Left ventricle myocardium superior (tissue), 1 donor: ENCODE measurements at regions not wholly inside any gene's neighbourhood (a gene's known extent, or its start where the extent isn't known, plus 50 kb on each side); places are given as distances from the start of the nearest gene placed in this dataset.

Source experiments
- ATAC-seq: fragments of 200-7000 bp; cut with Tn5 transposase; one replicate; pipeline ENCODE4 v1.9.1; 2020; ENCODE audit warnings: mild to moderate bottlenecking, moderate library complexity
- DNase-seq: peaks from one replicate; pipeline ENCODE4 v3.0.0-alpha.2; 2020
- intact Hi-C: fragments of 100-400 bp; cut with micrococcal nuclease; formaldehyde crosslinking; loops from one replicate; pipeline ENCODE4 v1.11.0; 2022
- donor health status: DM: no; HTN: yes; CAD: no; lungs with severe emphysema.

- DNase-seq (no peak), ATAC-seq (no peak)
- intact Hi-C loops = no loop called here
Observed at GRCh38 chr4:114156371-114156770, 176.9 kb upstream of the ARSJ start.

- no peak for ATAC-seq
- no peak for DNase-seq
- intact Hi-C loops = no loop called here
Observed at GRCh38 chr4:114161809-114162208, 182.4 kb upstream of the ARSJ start.

- intact Hi-C loops = no loop called here
- DNase-seq = no peak
- no peak for ATAC-seq
Observed at GRCh38 chr4:114163051-114163450, 183.6 kb upstream of the ARSJ start.

GRCh38 chr4:114173968-114174367 is 194.5 kb upstream of the ARSJ start:
- ATAC-seq (no peak), DNase-seq (no peak)
- intact Hi-C loops = no loop called here

GRCh38 chr4:114177628-114178027 is 198.2 kb upstream of the ARSJ start:
- intact Hi-C loops = no loop called here

GRCh38 chr4:114178392-114178791 is 198.9 kb upstream of the ARSJ start:
- DNase-seq (no peak), ATAC-seq (no peak)
- intact Hi-C loops = no loop called here

More at GRCh38 chr4:114177628-114178027, 198.2 kb upstream of the ARSJ start:
- ATAC-seq = no peak
- no peak for DNase-seq

GRCh38 chr4:114180481-114180880 is 201.0 kb upstream of the ARSJ start:
- peak; percentile 26 for DNase-seq
- no peak for ATAC-seq
- intact Hi-C loops = no loop called here

GRCh38 chr4:114184901-114185300 is 205.5 kb upstream of the ARSJ start:
- intact Hi-C loops = no loop called here
- no peak for ATAC-seq
- DNase-seq = no peak

GRCh38 chr4:114187592-114187991 is 208.1 kb upstream of the ARSJ start:
- DNase-seq (no peak), ATAC-seq (no peak)
- intact Hi-C loops = no loop called here

- ATAC-seq = no peak
- intact Hi-C loops = no loop called here
- no peak for DNase-seq
Observed at GRCh38 chr4:114191496-114191895, 212.0 kb upstream of the ARSJ start.

- intact Hi-C loops = no loop called here
- no peak for DNase-seq
- ATAC-seq = no peak
Observed at GRCh38 chr4:114192854-114193253, 213.4 kb upstream of the ARSJ start.

GRCh38 chr4:114193624-114194399 is 214.4 kb upstream of the ARSJ start:
- DNase-seq (no peak), ATAC-seq (no peak)
- intact Hi-C loops = no loop called here

- intact Hi-C loops = no loop called here
- DNase-seq (no peak), ATAC-seq (no peak)
Observed at GRCh38 chr4:114196606-114197005, 217.2 kb upstream of the ARSJ start.

GRCh38 chr4:114200026-114200425 is 220.6 kb upstream of the ARSJ start:
- DNase-seq (no peak), ATAC-seq (no peak)
- intact Hi-C loops = no loop called here

- intact Hi-C loops = no loop called here
- ATAC-seq (no peak), DNase-seq (no peak)
Observed at GRCh38 chr4:114205261-114205660, 225.8 kb upstream of the ARSJ start.

- intact Hi-C loops = no loop called here
- DNase-seq (no peak), ATAC-seq (no peak)
Observed at GRCh38 chr4:114208574-114209151, 229.2 kb upstream of the ARSJ start.

GRCh38 chr4:114209584-114209983 is 230.1 kb upstream of the ARSJ start:
- intact Hi-C loops = no loop called here
- DNase-seq (no peak), ATAC-seq (no peak)

GRCh38 chr4:114211556-114211955 is 232.1 kb upstream of the ARSJ start:
- ATAC-seq = no peak
- no peak for DNase-seq
- intact Hi-C loops = no loop called here

GRCh38 chr4:114217150-114217817 is 237.8 kb upstream of the ARSJ start:
- ATAC-seq (no peak), DNase-seq (no peak)
- intact Hi-C loops = no loop called here

- intact Hi-C loops = no loop called here
- ATAC-seq (no peak), DNase-seq (no peak)
Observed at GRCh38 chr4:114223580-114223979, 244.1 kb upstream of the ARSJ start.

- DNase-seq = no peak
- no peak for ATAC-seq
- intact Hi-C loops = no loop called here
Observed at GRCh38 chr4:114225436-114225835, 246.0 kb upstream of the ARSJ start.
